Cardiac muscle cell (in vitro differentiated cells and primary cell): ENCODE measurements at regions not wholly inside any gene's neighbourhood (a gene's known extent, or its start where the extent isn't known, plus 50 kb on each side); places are given as distances from the start of the nearest gene placed in this dataset.

Source experiments
- DNase-seq, 2 donors: peaks; one replicate each; pipeline versions ENCODE4 v3.0.0 to v3.0.0-alpha.2; 2010 to 2017; ENCODE audit warnings: low read depth in 1 of 2, low spot score in 1 of 2
- H3K27ac ChIP-seq: fragments of 200-600 bp; sonication (generic); 2 replicates; pipeline ENCODE4 v1.5.1; 2016
- H3K27me3 ChIP-seq: fragments of 200-600 bp; sonication (generic); 2 replicates; pipeline ENCODE4 v1.6.0; 2016; ENCODE audit warnings: control low read depth
- H3K36me3 ChIP-seq: fragments of 200-600 bp; sonication (generic); 2 replicates; pipeline ENCODE4 v1.5.1; 2016; ENCODE audit warnings: control low read depth
- H3K4me1 ChIP-seq: fragments of 200-600 bp; sonication (generic); 2 replicates; pipeline ENCODE4 v1.8.1; 2017; ENCODE audit warnings: low read depth, mild to moderate bottlenecking, mixed run types
- H3K4me3 ChIP-seq: fragments of 200-600 bp; sonication (generic); 2 replicates; pipeline ENCODE4 v1.5.1; 2016; ENCODE audit warnings: mild to moderate bottlenecking
- H3K9me3 ChIP-seq: fragments of 200-600 bp; sonication (generic); 2 replicates; pipeline ENCODE4 v1.5.1; 2017; ENCODE audit warnings: low read depth, mild to moderate bottlenecking, control low read depth
- CTCF ChIP-seq: IDR thresholded peaks from 2 replicates; pipeline ENCODE4 v1.5.1; 2012; ENCODE audit warnings: low read depth, mild to moderate bottlenecking, low read length

GRCh38 chr10:30238836-30239235, 110.2 kb downstream of the MTPAP start:
- no peaks in the 10 kb centered on the region for H3K9me3 ChIP-seq
- TF ChIP-seq CTCF = no peak

GRCh38 chr10:30233186-30233959, 115.7 kb downstream of the MTPAP start:
- Histone ChIP-seq H3K36me3 (no peaks in the 10 kb centered on the region), H3K27ac (no peak overlapping the region), H3K4me1 (peaks cover 9% of the 10 kb centered on the region), H3K4me3 (no peak overlapping the region), H3K27me3 (no peaks in the 10 kb centered on the region), H3K9me3 (no peaks in the 10 kb centered on the region)
- TF ChIP-seq CTCF = no peak
- peak in 1 of 2 donors; percentile 42 for DNase-seq

More at GRCh38 chr10:30238836-30239235, 110.2 kb downstream of the MTPAP start:
- no peaks in the 10 kb centered on the region for H3K36me3 ChIP-seq
- H3K4me3 ChIP-seq = no peak overlapping the region
- no peaks in the 10 kb centered on the region for H3K4me1 ChIP-seq
- H3K27ac ChIP-seq = no peak overlapping the region
- no peak for DNase-seq
- H3K27me3 ChIP-seq = no peaks in the 10 kb centered on the region

GRCh38 chr10:30231709-30232108, 117.4 kb downstream of the MTPAP start:
- no peak for TF ChIP-seq CTCF

GRCh38 chr10:30231071-30231652, 117.9 kb downstream of the MTPAP start:
- Histone ChIP-seq H3K36me3 (no peaks in the 10 kb centered on the region), H3K27me3 (no peaks in the 10 kb centered on the region), H3K4me1 (peaks cover 9% of the 10 kb centered on the region), H3K4me3 (no peak overlapping the region), H3K27ac (no peak overlapping the region), H3K9me3 (no peaks in the 10 kb centered on the region)
- no peak for TF ChIP-seq CTCF
- DNase-seq = no peak

More at GRCh38 chr10:30231709-30232108, 117.4 kb downstream of the MTPAP start:
- no peak for DNase-seq
- no peaks in the 10 kb centered on the region for H3K36me3 ChIP-seq
- peaks cover 9% of the 10 kb centered on the region for H3K4me1 ChIP-seq
- no peaks in the 10 kb centered on the region for H3K27me3 ChIP-seq
- no peak overlapping the region for H3K4me3 ChIP-seq
- H3K9me3 ChIP-seq = no peaks in the 10 kb centered on the region
- H3K27ac ChIP-seq = no peak overlapping the region

GRCh38 chr10:30229536-30229935, 119.5 kb downstream of the MTPAP start:
- Histone ChIP-seq H3K9me3 (no peaks in the 10 kb centered on the region), H3K4me3 (no peak overlapping the region), H3K27ac (no peak overlapping the region), H3K4me1 (peaks cover 9% of the 10 kb centered on the region), H3K36me3 (no peaks in the 10 kb centered on the region), H3K27me3 (no peaks in the 10 kb centered on the region)
- no peak for TF ChIP-seq CTCF
- no peak for DNase-seq
